Osteocyte (in vitro differentiated cells): ENCODE measurements at regions not wholly inside any gene's neighbourhood (a gene's known extent, or its start where the extent isn't known, plus 50 kb on each side); places are given as distances from the start of the nearest gene placed in this dataset.

Experiments used
- DNase-seq: peaks from one replicate; pipeline ENCODE4 v3.0.0; 2021; ENCODE audit warnings: mixed read lengths; ENCODE audit not compliant: unreplicated experiment; ENCODE audit errors: extremely low spot score
- H3K27ac Mint-ChIP-seq: one replicate; pipeline ENCODE4 v1.8.0; 2021; ENCODE audit warnings: mild to moderate bottlenecking, mixed read lengths; ENCODE audit not compliant: unreplicated experiment
- H3K27me3 Mint-ChIP-seq: one replicate; pipeline ENCODE4 v1.8.0; 2021; ENCODE audit warnings: mixed read lengths; ENCODE audit not compliant: unreplicated experiment
- H3K36me3 Mint-ChIP-seq: one replicate; pipeline ENCODE4 v1.8.0; 2021; ENCODE audit warnings: mixed read lengths; ENCODE audit not compliant: unreplicated experiment
- H3K4me1 Mint-ChIP-seq: one replicate; pipeline ENCODE4 v1.8.0; 2021; ENCODE audit warnings: mixed read lengths; ENCODE audit not compliant: unreplicated experiment
- H3K4me3 Mint-ChIP-seq: one replicate; pipeline ENCODE4 v1.8.0; 2021; ENCODE audit warnings: mild to moderate bottlenecking, moderate library complexity, mixed read lengths; ENCODE audit not compliant: unreplicated experiment
- H3K9me3 Mint-ChIP-seq: one replicate; pipeline ENCODE4 v1.8.0; 2021; ENCODE audit warnings: mixed read lengths; ENCODE audit not compliant: unreplicated experiment
- TF ChIP-seq, protein P1 (sequence below): fragments of 200-600 bp; sonication (generic); IDR thresholded peaks from 2 replicates; pipeline ENCODE4 v1.5.0; 2021; ENCODE audit warnings: antibody characterized with exemption, mild to moderate bottlenecking, moderate library complexity

DNA sequence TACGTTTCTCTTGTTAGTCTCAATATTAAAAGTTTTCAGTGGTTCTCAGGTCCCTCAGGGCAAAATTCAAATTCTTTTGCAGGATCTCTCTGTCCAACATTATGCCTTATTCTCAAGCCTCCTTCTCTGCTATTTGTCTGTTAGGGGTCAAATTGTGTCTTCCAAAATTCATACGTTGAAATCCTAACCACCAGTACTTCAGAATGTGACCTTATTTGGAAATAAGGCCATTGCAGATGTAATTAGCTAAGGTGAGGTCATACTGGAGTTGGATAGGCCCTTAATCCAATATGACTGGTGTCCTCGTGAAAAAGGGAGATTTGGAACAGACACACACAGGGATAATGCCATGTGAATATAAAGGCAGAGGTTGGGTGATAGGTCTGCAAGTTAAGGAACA is 64.1 kb upstream of the ADGRF1 start:
- Mint-ChIP-seq H3K27ac (no peak overlapping the region), H3K4me3 (no peak overlapping the region), H3K4me1 (peaks cover 7% of the 10 kb centered on the region), H3K9me3 (no peaks in the 10 kb centered on the region), H3K27me3 (peaks cover 4% of the 10 kb centered on the region), H3K36me3 (no peaks in the 10 kb centered on the region)
- TF ChIP-seq, protein P1, sequence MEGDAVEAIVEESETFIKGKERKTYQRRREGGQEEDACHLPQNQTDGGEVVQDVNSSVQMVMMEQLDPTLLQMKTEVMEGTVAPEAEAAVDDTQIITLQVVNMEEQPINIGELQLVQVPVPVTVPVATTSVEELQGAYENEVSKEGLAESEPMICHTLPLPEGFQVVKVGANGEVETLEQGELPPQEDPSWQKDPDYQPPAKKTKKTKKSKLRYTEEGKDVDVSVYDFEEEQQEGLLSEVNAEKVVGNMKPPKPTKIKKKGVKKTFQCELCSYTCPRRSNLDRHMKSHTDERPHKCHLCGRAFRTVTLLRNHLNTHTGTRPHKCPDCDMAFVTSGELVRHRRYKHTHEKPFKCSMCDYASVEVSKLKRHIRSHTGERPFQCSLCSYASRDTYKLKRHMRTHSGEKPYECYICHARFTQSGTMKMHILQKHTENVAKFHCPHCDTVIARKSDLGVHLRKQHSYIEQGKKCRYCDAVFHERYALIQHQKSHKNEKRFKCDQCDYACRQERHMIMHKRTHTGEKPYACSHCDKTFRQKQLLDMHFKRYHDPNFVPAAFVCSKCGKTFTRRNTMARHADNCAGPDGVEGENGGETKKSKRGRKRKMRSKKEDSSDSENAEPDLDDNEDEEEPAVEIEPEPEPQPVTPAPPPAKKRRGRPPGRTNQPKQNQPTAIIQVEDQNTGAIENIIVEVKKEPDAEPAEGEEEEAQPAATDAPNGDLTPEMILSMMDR = no peak
- no peak for DNase-seq

DNA sequence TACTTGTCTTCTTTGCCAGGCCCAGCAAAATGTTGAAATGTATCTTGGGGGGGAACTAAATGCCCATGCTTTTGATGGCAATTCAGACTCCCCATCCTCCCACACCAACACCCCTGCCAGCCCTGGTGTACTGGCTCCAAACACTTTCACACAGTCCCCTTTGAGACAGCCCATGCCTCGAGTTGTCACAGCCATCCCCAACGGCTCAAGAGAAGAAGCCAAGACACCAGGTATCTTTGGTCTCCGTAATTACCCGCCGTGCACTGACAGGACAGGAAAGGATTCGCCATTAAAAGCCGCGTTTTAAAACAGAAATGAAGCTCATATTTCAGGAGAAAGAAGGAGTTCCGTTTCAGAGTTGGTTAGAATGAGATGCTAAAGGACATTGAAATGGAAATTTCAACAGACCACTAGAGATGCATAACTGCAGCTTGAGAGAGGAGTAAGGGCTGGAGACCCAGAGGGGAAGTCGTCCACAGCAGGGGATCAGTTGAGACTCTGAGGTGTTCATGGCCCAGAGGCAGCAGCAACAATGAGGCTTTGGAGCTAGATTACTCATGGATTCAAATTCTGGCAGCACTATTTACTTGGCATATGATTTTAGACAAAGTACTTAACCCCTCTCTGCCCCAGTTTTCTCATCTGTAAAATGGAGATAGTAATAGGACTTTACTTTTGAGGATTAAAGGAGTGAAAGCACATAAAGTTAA is 63.5 kb upstream of the ADGRF1 start:
- Mint-ChIP-seq H3K27me3 (peaks cover 4% of the 10 kb centered on the region), H3K36me3 (no peaks in the 10 kb centered on the region), H3K9me3 (no peaks in the 10 kb centered on the region), H3K4me3 (no peak overlapping the region), H3K27ac (no peak overlapping the region), H3K4me1 (peaks cover 7% of the 10 kb centered on the region)
- TF ChIP-seq, protein P1 = no peak
- no peak for DNase-seq

DNA sequence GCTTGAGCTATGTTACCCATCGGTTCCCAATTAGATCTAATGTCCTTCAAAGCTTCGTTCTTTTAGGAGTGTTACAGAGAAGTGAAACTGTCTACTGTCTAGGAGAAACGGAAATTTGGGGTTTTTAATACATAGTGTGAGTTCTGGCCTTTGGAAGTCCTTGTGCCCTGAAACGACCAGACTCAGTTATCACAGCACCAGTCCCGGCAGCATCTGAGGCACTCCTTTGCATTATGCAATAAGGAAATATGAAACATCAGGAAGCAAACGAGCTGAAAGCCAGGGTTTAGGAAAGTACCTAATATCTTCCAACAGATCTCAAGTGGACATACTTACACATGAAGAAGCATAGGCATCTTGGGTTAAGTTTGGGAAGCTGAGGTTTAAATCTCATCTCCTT is 61.8 kb upstream of the ADGRF1 start:
- TF ChIP-seq, protein P1 = no peak
- Mint-ChIP-seq H3K36me3 (no peaks in the 10 kb centered on the region), H3K27me3 (peaks cover 4% of the 10 kb centered on the region), H3K4me1 (peaks cover 6% of the 10 kb centered on the region), H3K27ac (no peak overlapping the region), H3K4me3 (no peak overlapping the region), H3K9me3 (no peaks in the 10 kb centered on the region)
- no peak for DNase-seq

DNA sequence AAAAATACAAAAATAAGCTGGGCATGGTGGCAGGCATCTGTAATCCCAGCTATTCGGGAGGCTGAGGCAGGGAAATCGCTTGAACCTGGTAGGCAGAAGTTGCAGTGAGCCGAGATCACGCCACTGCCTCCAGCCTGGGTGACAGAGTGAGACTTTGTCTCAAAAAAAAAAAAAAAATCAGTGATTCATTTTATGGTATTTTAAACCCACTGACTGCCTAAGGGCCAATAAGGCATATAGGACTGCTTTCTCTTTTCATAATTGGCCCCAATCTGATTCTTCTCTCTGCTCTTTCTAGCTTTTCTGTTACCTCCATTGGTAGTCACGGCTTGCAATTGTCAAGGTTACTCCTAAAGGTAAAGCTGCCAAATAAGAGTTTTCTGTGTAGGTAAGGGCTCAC is 60.2 kb upstream of the ADGRF1 start:
- Mint-ChIP-seq H3K4me1 (peaks cover 6% of the 10 kb centered on the region), H3K4me3 (no peak overlapping the region), H3K9me3 (no peaks in the 10 kb centered on the region), H3K27me3 (peaks cover 4% of the 10 kb centered on the region), H3K27ac (no peak overlapping the region), H3K36me3 (no peaks in the 10 kb centered on the region)
- DNase-seq = no peak
- TF ChIP-seq, protein P1 = no peak

DNA sequence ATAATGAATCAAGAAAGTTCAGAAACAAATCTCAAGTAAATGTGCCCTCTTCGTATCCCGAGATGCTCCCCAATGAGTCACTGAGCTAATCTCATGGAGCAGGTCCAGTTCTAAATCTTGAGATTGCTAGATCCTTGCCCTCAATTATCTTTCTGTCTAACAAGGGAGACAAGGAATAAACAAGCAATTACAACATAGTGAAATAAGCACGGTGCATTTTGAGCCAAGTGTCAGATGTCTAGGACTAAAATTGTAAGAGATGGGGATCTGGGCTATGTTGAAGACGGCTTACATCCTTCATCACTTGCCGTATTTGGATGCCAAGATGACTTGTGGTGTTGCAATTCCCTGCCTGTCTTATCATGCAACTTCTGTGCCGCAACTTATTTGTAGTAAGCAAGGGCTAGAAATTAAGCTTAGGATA is 56.5 kb upstream of the ADGRF1 start:
- DNase-seq = no peak
- Mint-ChIP-seq H3K27me3 (peaks cover 4% of the 10 kb centered on the region), H3K27ac (no peak overlapping the region), H3K4me3 (no peak overlapping the region), H3K36me3 (no peaks in the 10 kb centered on the region), H3K9me3 (no peaks in the 10 kb centered on the region), H3K4me1 (peaks cover 3% of the 10 kb centered on the region)
- TF ChIP-seq, protein P1 = no peak
